HFF-Myc (cell line): ENCODE measurements at regions not wholly inside any gene's neighbourhood (a gene's known extent, or its start where the extent isn't known, plus 50 kb on each side); places are given as distances from the start of the nearest gene placed in this dataset.

Source experiments
- DNase-seq: peaks from one replicate; pipeline ENCODE4 v3.0.0-alpha.2; 2011; ENCODE audit warnings: low read depth; ENCODE audit errors: extremely low read depth
- H3K4me3 ChIP-seq: replicated peaks from 2 replicates; pipeline ENCODE4 v1.5.1; 2011; ENCODE audit warnings: low read depth, mild to moderate bottlenecking, control low read depth, low read length
- CTCF ChIP-seq: IDR thresholded peaks from 2 replicates; pipeline ENCODE4 v1.5.1; 2012; ENCODE audit warnings: mild to moderate bottlenecking, low read depth, low read length, control low read depth; ENCODE audit errors: missing control alignments

GRCh38 chr6:103687430-103687829 is 1172.3 kb downstream of the HACE1 start:
- no peak overlapping the region for H3K4me3 ChIP-seq
- DNase-seq, result no peak
- no peak for TF ChIP-seq CTCF

GRCh38 chr6:103680116-103680515 is 1179.6 kb downstream of the HACE1 start:
- TF ChIP-seq CTCF, result no peak
- DNase-seq, result no peak
- no peak overlapping the region for H3K4me3 ChIP-seq

- TF ChIP-seq CTCF, result no peak
- no peak overlapping the region for H3K4me3 ChIP-seq
- no peak for DNase-seq
Observed at GRCh38 chr6:103677290-103677689, 1182.4 kb downstream of the HACE1 start.

- no peak overlapping the region for H3K4me3 ChIP-seq
- no peak for DNase-seq
- TF ChIP-seq CTCF, result no peak
Observed at GRCh38 chr6:103675807-103676406, 1183.8 kb downstream of the HACE1 start.

GRCh38 chr6:103674790-103675189 is 1184.9 kb downstream of the HACE1 start:
- DNase-seq, result no peak
- no peak for TF ChIP-seq CTCF
- no peak overlapping the region for H3K4me3 ChIP-seq

- no peak for TF ChIP-seq CTCF
- H3K4me3 ChIP-seq, result no peak overlapping the region
- DNase-seq, result no peak
Observed at GRCh38 chr6:103672169-103672568, 1187.5 kb downstream of the HACE1 start.

GRCh38 chr6:103629613-103630012 is 1230.1 kb downstream of the HACE1 start:
- no peak for DNase-seq
- no peak for TF ChIP-seq CTCF
- H3K4me3 ChIP-seq, result no peak overlapping the region
